GM21367 (cell line): ENCODE measurements at regions not wholly inside any gene's neighbourhood (a gene's known extent, or its start where the extent isn't known, plus 50 kb on each side); places are given as distances from the start of the nearest gene placed in this dataset.
"Not testable (repeated sequence)": the region's sequence is repeated elsewhere in the genome, so short reads cannot be mapped to it uniquely, and the experiment has no call there.

Experiments
- ATAC-seq: cut with Tn5 transposase; IDR thresholded peaks from one replicate; pipeline ENCODE4 v1.9.1; 2021; ENCODE audit not compliant: unreplicated experiment

- ATAC-seq: no peak
These were observed 557.8 kb downstream of the SUCLG1 start for GRCh38 chr2:83901317-83901716.

GRCh38 chr2:83900862-83901261, 558.2 kb downstream of the SUCLG1 start:
- ATAC-seq: no peak

- no peak for ATAC-seq
These were observed 559.8 kb downstream of the SUCLG1 start for GRCh38 chr2:83899271-83899670.

- ATAC-seq: no peak
These were observed 564.1 kb downstream of the SUCLG1 start for GRCh38 chr2:83894976-83895375.

- no peak for ATAC-seq
These were observed 571.3 kb downstream of the SUCLG1 start for GRCh38 chr2:83887757-83888156.

- no peak for ATAC-seq
These were observed 580.0 kb downstream of the SUCLG1 start for GRCh38 chr2:83879127-83879526.

GRCh38 chr2:83877261-83877660, 581.8 kb downstream of the SUCLG1 start:
- ATAC-seq: not testable (repeated sequence)

- ATAC-seq: no peak
These were observed 584.2 kb downstream of the SUCLG1 start for GRCh38 chr2:83874712-83875430.

- no peak for ATAC-seq
These were observed 585.0 kb downstream of the SUCLG1 start for GRCh38 chr2:83874066-83874465.

GRCh38 chr2:83873110-83873509, 586.0 kb downstream of the SUCLG1 start:
- no peak for ATAC-seq

GRCh38 chr2:83866211-83866610, 592.9 kb downstream of the SUCLG1 start:
- ATAC-seq: no peak

GRCh38 chr2:83862600-83862999, 596.5 kb downstream of the SUCLG1 start:
- no peak for ATAC-seq

- no peak for ATAC-seq
These were observed 598.8 kb downstream of the SUCLG1 start for GRCh38 chr2:83860320-83860719.

GRCh38 chr2:83859553-83859952, 599.5 kb downstream of the SUCLG1 start:
- no peak for ATAC-seq

- ATAC-seq: no peak
These were observed 608.0 kb downstream of the SUCLG1 start for GRCh38 chr2:83851066-83851465.

GRCh38 chr2:83850071-83850725, 608.9 kb downstream of the SUCLG1 start:
- no peak for ATAC-seq

GRCh38 chr2:83844490-83844889, 614.6 kb downstream of the SUCLG1 start:
- ATAC-seq: no peak

- ATAC-seq: no peak
These were observed 616.7 kb downstream of the SUCLG1 start for GRCh38 chr2:83842421-83842820.

- no peak for ATAC-seq
These were observed 621.3 kb downstream of the SUCLG1 start for GRCh38 chr2:83837823-83838222.

GRCh38 chr2:83827618-83828017, 631.5 kb downstream of the SUCLG1 start:
- ATAC-seq: no peak

- ATAC-seq: no peak
These were observed 632.5 kb downstream of the SUCLG1 start for GRCh38 chr2:83826577-83826976.

- no peak for ATAC-seq
These were observed 635.9 kb downstream of the SUCLG1 start for GRCh38 chr2:83823229-83823628.

- ATAC-seq: no peak
These were observed 641.6 kb downstream of the SUCLG1 start for GRCh38 chr2:83817511-83817910.
